ENCODE measurements at regions not wholly inside any gene's neighbourhood (a gene's known extent, or its start where the extent isn't known, plus 50 kb on each side); places are given as distances from the start of the nearest gene placed in this dataset.

GRCh38 chr3:193861012-193861411, 268.0 kb downstream of the OPA1 start:
- TF ChIP-seq CTCF (IDR thresholded peaks at IDR 0.05 in 2 of 3, conservative IDR thresholded peaks at IDR 0.05 in 1 of 3; ENCODE audit: borderline replicate concordance in 1 of 3, insufficient read depth in 1 of 3, low read depth in 2 of 3, low read length in 2 of 3) (no peak), SIN3A (IDR thresholded peaks at IDR 0.05; ENCODE audit: low read depth) (no peak), RAD21 (IDR thresholded peaks at IDR 0.05; ENCODE audit: low read depth) (no peak), POLR2A (IDR thresholded peaks at IDR 0.05; ENCODE audit: borderline replicate concordance, extremely low read depth, insufficient read depth, insufficient read length) (no peak), POLR2AphosphoS5 (IDR thresholded peaks at IDR 0.05; ENCODE audit: low read depth, low read length) (no peak), MAX (IDR thresholded peaks at IDR 0.05) (no peak), ZBTB33 (IDR thresholded peaks at IDR 0.05; ENCODE audit: extremely low read depth, insufficient replicate concordance, low read length) (no peak), EZH2phosphoT487 (IDR thresholded peaks at IDR 0.05; ENCODE audit: borderline replicate concordance) (no peak), JUND (IDR thresholded peaks at IDR 0.05) (no peak), EZH2 (IDR thresholded peaks at IDR 0.05) (no peak)
